D721Med (cell line): ENCODE measurements at regions not wholly inside any gene's neighbourhood (a gene's known extent, or its start where the extent isn't known, plus 50 kb on each side); places are given as distances from the start of the nearest gene placed in this dataset.
"Not testable (repeated sequence)": the region's sequence is repeated elsewhere in the genome, so short reads cannot be mapped to it uniquely, and the experiment has no call there.

Experiments
- DNase-seq: peaks from one replicate; pipeline ENCODE4 v3.0.0; 2011; ENCODE audit warnings: low spot score; ENCODE audit not compliant: insufficient read length
- FAIRE-seq: peaks from 2 replicates; lab custom pipeline; 2011; peaks lifted over from hg19 to GRCh38; lab: Jason Lieb, UNC
- CTCF ChIP-seq: IDR thresholded peaks from 2 replicates; pipeline ENCODE4 v1.5.1; 2012; ENCODE audit warnings: mild to moderate bottlenecking, control low read depth; ENCODE audit not compliant: insufficient read depth; ENCODE audit errors: missing control alignments

GRCh38 chr15:53126144-53126543, 336.0 kb upstream of the ONECUT1 start:
- no peak for DNase-seq
- FAIRE-seq: no peak
- TF ChIP-seq CTCF: no peak

GRCh38 chr15:53122818-53123217, 332.7 kb upstream of the ONECUT1 start:
- FAIRE-seq (no peak), DNase-seq (no peak)
- TF ChIP-seq CTCF: no peak

- FAIRE-seq, DNase-seq: not testable (repeated sequence)
Measured at GRCh38 chr15:53116915-53117314, 326.8 kb upstream of the ONECUT1 start.

- FAIRE-seq: no peak
- no peak for TF ChIP-seq CTCF
- DNase-seq: no peak
Measured at GRCh38 chr15:53116169-53116568, 326.0 kb upstream of the ONECUT1 start.

GRCh38 chr15:53115563-53115962, 325.4 kb upstream of the ONECUT1 start:
- DNase-seq: no peak
- no peak for FAIRE-seq
- no peak for TF ChIP-seq CTCF

GRCh38 chr15:53114960-53115359, 324.8 kb upstream of the ONECUT1 start:
- TF ChIP-seq CTCF: no peak
- DNase-seq (no peak), FAIRE-seq (no peak)

GRCh38 chr15:53110999-53111398, 320.9 kb upstream of the ONECUT1 start:
- DNase-seq: no peak
- no peak for TF ChIP-seq CTCF
- no peak for FAIRE-seq

- TF ChIP-seq CTCF: no peak
- DNase-seq (no peak), FAIRE-seq (no peak)
Measured at GRCh38 chr15:53108319-53108718, 318.2 kb upstream of the ONECUT1 start.
